ENCODE measurements at regions not wholly inside any gene's neighbourhood (a gene's known extent, or its start where the extent isn't known, plus 50 kb on each side); places are given as distances from the start of the nearest gene placed in this dataset.

DNA sequence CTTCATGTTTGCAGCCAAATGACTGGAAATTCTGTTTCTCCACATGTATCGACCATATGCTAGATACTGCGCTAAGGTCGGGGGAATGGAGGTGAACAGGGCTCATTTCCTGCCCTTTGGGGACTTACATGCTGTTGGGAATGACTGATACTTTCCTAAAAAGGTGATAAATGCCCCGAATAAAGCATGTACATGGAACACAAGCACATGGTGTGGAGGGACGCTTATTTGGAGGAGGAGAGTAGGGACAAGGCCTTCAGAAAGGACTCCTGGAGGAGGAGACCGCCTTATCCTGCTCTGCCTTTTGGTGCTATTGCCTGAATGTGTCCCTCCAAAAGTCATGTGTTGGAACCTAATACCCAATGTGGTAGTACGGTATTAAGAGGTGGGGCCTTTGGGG is 344.5 kb downstream of the PRL start:
- Mint-ChIP-seq H3K27ac (ENCODE audit: low read depth) (no peak overlapping the region), H3K9me3 (no peaks in the 10 kb centered on the region), H3K4me1 (no peaks in the 10 kb centered on the region), H3K27me3 (no peaks in the 10 kb centered on the region), H3K36me3 (ENCODE audit: insufficient read depth) (no peaks in the 10 kb centered on the region), H3K4me3 (no peak overlapping the region)
- no peak for ATAC-seq (replicated peaks; ENCODE audit: extremely low read depth, poor library complexity, severe bottlenecking)
- DNase-seq (ENCODE audit: low spot score in 2 of 2), result no peak

DNA sequence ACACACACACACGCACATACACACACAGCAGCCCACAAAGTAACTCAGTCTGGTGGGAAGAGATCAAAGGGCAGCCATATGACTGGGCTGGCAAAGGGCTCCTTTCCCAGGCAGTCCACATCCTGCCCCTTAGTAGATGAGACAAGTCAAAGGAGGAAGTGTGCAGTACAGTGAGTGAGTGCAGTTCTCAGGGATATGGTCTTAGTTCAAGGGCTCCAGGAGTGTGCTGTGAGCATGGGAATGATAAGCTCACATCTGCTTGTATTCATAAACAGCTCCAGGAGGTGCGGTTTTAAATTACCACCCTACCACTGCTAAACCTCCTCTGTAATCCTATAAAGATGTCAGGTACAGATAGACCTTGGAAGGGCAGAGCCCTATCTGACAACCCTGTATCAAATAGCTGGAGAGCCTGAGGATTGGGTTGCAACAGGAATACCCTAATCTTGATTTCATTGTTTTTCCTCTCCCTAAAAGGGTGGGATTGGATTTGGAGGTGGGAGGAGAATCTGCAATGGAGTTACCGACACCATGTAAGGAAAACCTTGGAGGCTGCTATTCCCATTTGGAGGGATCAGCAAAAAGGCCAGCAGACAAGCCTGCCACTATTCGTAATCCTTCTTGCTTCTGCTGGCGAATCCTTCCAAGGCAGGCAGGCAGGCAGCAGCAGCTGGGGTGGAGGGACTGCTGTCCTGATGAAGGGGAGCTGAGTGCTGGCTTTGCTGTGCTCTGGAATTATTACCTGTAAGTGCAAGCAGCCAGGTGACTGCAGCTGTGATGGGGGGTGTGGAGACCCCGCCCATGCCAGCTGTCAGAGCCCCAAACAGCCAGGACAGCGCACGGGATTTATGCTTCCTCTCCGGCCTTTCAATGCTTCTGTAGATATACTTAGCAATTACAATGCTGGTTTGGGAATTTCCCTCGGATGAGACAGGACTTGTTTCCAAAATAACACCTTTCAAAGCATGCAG is 342.7 kb downstream of the PRL start:
- Mint-ChIP-seq H3K4me3 (no peak overlapping the region), H3K9me3 (peaks cover 5% of the 10 kb centered on the region), H3K4me1 (no peaks in the 10 kb centered on the region), H3K27me3 (no peaks in the 10 kb centered on the region), H3K27ac (ENCODE audit: low read depth) (no peak overlapping the region), H3K36me3 (ENCODE audit: insufficient read depth) (no peaks in the 10 kb centered on the region)
- DNase-seq (ENCODE audit: low spot score in 2 of 2) (no peak), ATAC-seq (replicated peaks; ENCODE audit: extremely low read depth, poor library complexity, severe bottlenecking) (no peak)

DNA sequence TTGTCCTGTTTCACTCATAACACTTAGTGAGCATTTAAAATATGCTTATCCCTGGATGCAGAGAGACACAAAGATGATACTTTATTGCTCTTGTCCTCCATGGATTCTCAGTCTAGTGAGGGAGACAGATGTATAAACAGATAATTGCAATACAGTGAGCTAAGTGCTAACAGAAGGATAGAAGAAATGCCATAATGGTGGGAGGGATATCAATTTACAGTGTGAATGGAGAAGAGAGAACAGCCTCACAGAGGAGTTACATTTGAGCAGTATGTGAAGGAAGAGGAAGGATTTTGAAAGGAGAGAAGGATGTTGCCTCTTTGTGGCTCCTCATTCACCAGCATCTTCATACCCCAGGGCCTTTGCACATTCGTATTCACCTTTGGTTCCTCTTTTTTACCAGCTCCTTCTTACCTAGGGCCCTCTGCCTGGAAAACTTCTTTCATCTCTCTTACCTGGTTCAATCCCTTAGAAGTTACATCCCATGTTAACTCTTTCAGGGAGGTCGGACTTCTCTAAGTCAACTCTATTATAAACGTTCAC is 341.7 kb downstream of the PRL start:
- Mint-ChIP-seq H3K4me1 (no peaks in the 10 kb centered on the region), H3K9me3 (peaks cover 12% of the 10 kb centered on the region), H3K27ac (ENCODE audit: low read depth) (no peak overlapping the region), H3K4me3 (no peak overlapping the region), H3K36me3 (ENCODE audit: insufficient read depth) (no peaks in the 10 kb centered on the region), H3K27me3 (no peaks in the 10 kb centered on the region)
- ATAC-seq (replicated peaks; ENCODE audit: extremely low read depth, poor library complexity, severe bottlenecking), result no peak
- no peak for DNase-seq (ENCODE audit: low spot score in 2 of 2)

DNA sequence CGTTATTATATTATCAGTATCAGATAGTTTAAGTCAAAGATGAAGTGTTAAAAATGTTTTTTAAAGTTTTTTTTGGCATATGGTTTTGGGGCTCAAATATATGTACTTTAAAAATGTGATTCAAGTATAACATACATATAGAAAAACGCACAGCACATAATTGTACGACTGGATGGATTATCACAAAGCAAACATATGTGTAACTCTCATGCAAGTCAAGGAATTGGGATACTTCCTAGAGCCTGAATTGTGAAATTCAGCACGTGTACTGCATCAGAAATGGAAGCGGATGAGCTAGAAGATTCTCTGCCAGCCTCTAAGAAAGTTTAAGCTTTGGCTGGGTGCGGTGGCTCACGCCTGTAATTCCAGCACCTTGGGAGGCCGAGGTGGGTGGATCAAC is 340.9 kb downstream of the PRL start:
- Mint-ChIP-seq H3K4me3 (no peak overlapping the region), H3K4me1 (no peaks in the 10 kb centered on the region), H3K27ac (ENCODE audit: low read depth) (no peak overlapping the region), H3K27me3 (no peaks in the 10 kb centered on the region), H3K9me3 (peaks cover 12% of the 10 kb centered on the region), H3K36me3 (ENCODE audit: insufficient read depth) (no peaks in the 10 kb centered on the region)
- ATAC-seq (replicated peaks; ENCODE audit: extremely low read depth, poor library complexity, severe bottlenecking), result no peak
- DNase-seq (ENCODE audit: low spot score in 2 of 2), result no peak

DNA sequence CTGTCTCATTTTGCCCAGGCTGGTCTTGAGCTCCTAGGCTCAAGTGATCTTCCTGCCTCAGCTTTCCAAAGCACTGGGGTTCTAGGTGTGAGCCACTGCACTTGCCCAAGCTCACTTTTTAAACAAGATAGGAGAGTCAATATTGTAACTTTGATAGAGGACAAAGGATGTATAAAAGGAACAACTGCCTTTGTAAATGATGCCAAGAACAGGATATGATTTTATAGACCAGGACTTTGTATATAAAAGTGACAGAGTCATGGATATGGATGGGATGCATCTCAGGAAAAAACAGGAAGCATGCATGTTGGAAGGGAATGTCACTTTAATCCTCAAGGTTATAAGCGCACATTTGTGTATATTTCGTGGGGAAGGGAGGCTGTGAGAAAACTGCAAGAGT is 338.4 kb downstream of the PRL start:
- H3K4me1 Mint-ChIP-seq, result no peaks in the 10 kb centered on the region
- no peaks in the 10 kb centered on the region for H3K27me3 Mint-ChIP-seq
- ATAC-seq (replicated peaks; ENCODE audit: extremely low read depth, poor library complexity, severe bottlenecking) (no peak), DNase-seq (ENCODE audit: low spot score in 2 of 2) (no peak)
- no peaks in the 10 kb centered on the region for H3K36me3 Mint-ChIP-seq (ENCODE audit: insufficient read depth)
- peaks cover 12% of the 10 kb centered on the region for H3K9me3 Mint-ChIP-seq
- H3K27ac Mint-ChIP-seq (ENCODE audit: low read depth), result no peak overlapping the region
- no peak overlapping the region for H3K4me3 Mint-ChIP-seq

DNA sequence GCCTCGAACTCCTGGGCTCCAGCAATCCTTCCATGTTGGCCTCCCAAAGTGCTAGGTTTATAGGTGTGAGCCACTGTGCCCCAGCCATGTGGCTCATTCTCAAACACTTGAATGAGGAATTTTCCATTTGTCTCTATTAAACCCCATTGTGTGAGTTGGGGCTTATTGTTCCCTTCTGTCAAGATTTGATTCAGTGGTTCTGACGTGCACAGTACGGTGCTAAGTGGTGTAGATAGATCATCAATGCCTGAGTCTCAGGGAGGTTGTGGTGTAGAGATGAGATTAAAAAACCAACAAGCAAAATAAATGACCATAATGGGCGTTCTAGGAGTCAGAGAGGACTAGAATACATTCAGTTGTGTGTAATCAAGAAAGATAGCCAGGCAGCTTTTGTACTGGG is 335.6 kb downstream of the PRL start:
- no peak overlapping the region for H3K4me3 Mint-ChIP-seq
- no peak for ATAC-seq (replicated peaks; ENCODE audit: extremely low read depth, poor library complexity, severe bottlenecking)
- no peak overlapping the region for H3K27ac Mint-ChIP-seq (ENCODE audit: low read depth)
- H3K9me3 Mint-ChIP-seq, result peaks cover 12% of the 10 kb centered on the region
- H3K27me3 Mint-ChIP-seq, result no peaks in the 10 kb centered on the region
- H3K36me3 Mint-ChIP-seq (ENCODE audit: insufficient read depth), result no peaks in the 10 kb centered on the region
- DNase-seq (ENCODE audit: low spot score in 2 of 2), result no peak
- H3K4me1 Mint-ChIP-seq, result no peaks in the 10 kb centered on the region

DNA sequence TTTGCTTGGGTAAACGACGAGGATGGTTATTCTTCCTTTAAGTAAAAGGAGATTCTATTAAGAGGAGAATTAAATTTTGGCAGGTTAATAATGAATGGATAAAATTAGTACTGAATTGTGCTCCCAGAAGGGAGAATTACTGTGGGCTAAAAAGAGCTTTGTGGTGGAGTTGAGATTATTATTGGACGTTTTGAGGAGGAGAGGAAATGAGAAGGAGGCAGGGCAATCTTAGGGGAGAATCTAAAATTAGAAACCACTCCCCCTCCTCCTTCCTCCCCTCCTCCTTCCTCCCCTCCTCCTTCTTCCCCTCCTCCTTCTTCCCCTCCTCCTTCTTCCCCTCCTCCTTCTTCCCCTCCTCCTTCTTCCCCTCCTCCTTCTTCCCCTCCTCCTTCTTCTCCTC is 331.8 kb downstream of the PRL start:
- no peak for DNase-seq (ENCODE audit: low spot score in 2 of 2)
- H3K27me3 Mint-ChIP-seq, result no peaks in the 10 kb centered on the region
- no peaks in the 10 kb centered on the region for H3K9me3 Mint-ChIP-seq
- H3K36me3 Mint-ChIP-seq (ENCODE audit: insufficient read depth), result no peaks in the 10 kb centered on the region
- ATAC-seq (replicated peaks; ENCODE audit: extremely low read depth, poor library complexity, severe bottlenecking), result no peak
- no peak overlapping the region for H3K27ac Mint-ChIP-seq (ENCODE audit: low read depth)
- H3K4me3 Mint-ChIP-seq, result no peak overlapping the region
- no peaks in the 10 kb centered on the region for H3K4me1 Mint-ChIP-seq

DNA sequence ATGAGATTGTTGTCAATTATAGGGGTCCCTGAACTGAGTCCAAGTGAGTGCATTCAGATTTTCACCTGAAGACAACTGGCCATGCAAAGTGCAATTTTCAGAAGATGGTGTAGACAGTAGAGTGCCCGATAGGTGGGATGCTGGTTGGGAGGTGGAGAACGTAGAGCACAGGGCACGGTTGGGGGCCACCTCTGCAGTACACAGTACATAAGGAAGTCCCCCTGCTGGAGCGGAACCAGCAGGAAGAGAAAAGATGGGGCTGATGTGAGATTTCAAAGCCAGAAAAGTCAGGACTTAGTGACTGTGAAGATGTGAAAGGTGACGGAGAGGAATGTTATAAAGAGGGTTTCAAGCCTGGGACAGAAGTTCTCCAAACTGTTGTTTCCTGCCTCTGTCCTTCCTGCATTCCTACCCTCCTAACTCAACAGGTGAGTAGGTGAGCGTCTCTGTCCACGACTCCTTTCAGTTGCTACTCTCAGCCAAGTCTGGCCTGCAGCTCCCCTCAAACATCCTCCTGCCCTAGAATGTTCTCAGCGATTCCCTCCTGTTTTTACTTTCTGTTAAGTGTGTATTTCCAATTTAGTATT is 330.8 kb downstream of the PRL start:
- DNase-seq (ENCODE audit: low spot score in 2 of 2) (no peak), ATAC-seq (replicated peaks; ENCODE audit: extremely low read depth, poor library complexity, severe bottlenecking) (no peak)
- Mint-ChIP-seq H3K9me3 (no peaks in the 10 kb centered on the region), H3K27me3 (no peaks in the 10 kb centered on the region), H3K4me1 (no peaks in the 10 kb centered on the region), H3K27ac (ENCODE audit: low read depth) (no peak overlapping the region), H3K36me3 (ENCODE audit: insufficient read depth) (no peaks in the 10 kb centered on the region), H3K4me3 (no peak overlapping the region)

DNA sequence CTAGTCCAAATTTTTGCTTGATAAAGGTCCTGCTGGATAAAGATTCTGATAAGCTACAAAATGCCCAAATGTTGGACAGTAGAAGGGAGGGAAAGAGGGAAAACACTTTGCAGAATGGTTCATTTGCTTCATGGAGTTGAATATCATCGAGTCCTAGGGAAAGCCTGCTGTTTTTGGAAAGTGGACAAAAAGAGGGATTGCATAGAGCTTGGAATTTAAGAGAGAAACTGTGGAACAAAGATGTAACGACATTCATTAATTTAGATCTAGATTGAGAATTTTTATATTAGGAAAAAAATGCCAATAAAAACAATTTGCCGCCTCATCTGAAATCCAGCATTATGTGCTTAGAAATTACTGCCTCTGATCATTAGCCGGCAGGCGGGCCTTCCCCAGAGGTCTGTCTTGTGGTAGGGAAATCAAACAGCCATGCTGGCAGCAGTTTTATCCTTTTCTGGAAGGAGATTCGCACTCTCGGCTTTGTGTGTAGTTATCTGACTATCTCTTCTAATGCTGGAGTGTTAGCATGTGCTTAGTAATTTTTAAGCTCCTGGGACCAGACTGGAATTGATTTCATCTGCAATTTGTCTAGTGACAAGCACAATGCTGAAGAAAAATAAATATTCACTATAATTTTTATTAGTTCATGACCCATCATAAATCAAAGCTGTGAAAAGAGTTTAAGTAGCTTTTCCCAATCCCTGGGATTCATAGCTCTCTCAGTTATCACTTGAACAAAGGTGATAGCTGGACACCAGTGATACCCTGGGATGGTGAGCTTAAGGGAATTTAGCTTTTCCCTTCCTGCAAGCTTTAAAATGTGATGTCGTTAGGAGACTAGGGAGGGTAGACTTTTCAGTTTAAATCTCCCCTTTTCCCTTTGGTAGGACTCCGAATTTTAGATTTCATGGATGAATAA is 329.5 kb downstream of the PRL start:
- no peaks in the 10 kb centered on the region for H3K9me3 Mint-ChIP-seq
- no peaks in the 10 kb centered on the region for H3K36me3 Mint-ChIP-seq (ENCODE audit: insufficient read depth)
- no peaks in the 10 kb centered on the region for H3K4me1 Mint-ChIP-seq
- H3K4me3 Mint-ChIP-seq, result no peak overlapping the region
- ATAC-seq (replicated peaks; ENCODE audit: extremely low read depth, poor library complexity, severe bottlenecking) (no peak), DNase-seq (ENCODE audit: low spot score in 2 of 2) (no peak)
- no peak overlapping the region for H3K27ac Mint-ChIP-seq (ENCODE audit: low read depth)
- no peaks in the 10 kb centered on the region for H3K27me3 Mint-ChIP-seq

DNA sequence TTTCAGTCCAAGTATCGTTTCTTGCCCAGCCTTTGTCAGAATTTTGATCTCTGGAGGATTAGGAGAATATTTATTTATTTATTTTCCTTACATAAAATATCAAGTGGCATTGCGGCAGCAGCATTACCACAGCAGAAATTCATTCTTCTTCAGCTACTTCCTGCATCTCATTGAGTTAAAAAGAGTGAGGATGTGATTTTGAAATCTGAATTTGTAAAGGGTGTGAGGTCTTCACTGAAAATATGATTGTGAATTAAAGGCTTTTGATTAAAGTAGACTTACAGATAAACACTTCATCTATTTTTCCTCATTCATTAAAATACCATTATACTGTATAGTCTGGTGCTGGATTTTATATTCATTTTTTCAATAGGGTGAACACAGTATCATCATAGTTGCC is 328.4 kb downstream of the PRL start:
- no peak for ATAC-seq (replicated peaks; ENCODE audit: extremely low read depth, poor library complexity, severe bottlenecking)
- DNase-seq (ENCODE audit: low spot score in 2 of 2), result no peak
- H3K4me3 Mint-ChIP-seq, result no peak overlapping the region

DNA sequence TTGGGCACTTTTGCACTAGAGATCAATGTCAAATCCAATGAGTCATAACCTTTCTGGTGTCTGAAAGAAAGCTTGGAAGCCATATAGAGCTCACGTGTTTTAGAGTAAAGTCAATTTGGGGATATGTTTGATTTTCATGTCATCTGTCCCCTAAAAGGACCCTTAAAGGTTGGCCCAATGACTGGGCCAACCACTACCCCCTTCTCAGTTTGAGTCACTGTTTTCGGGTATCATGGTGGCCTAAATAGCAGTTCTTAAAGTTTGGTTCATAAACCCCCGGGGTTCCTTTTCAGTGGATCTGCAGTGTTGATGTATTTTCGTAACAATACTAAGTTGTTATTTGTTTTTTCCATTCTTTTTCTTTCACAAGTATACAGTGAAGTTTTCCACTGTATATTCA is 327.6 kb downstream of the PRL start:
- no peaks in the 10 kb centered on the region for H3K9me3 Mint-ChIP-seq
- H3K4me1 Mint-ChIP-seq, result no peaks in the 10 kb centered on the region
- H3K4me3 Mint-ChIP-seq, result no peak overlapping the region
- H3K27me3 Mint-ChIP-seq, result no peaks in the 10 kb centered on the region
- no peaks in the 10 kb centered on the region for H3K36me3 Mint-ChIP-seq (ENCODE audit: insufficient read depth)
- DNase-seq (ENCODE audit: low spot score in 2 of 2) (no peak), ATAC-seq (replicated peaks; ENCODE audit: extremely low read depth, poor library complexity, severe bottlenecking) (no peak)
- H3K27ac Mint-ChIP-seq (ENCODE audit: low read depth), result no peak overlapping the region

More for the DNA sequence above, 328.4 kb downstream of the PRL start:
- Mint-ChIP-seq H3K27ac (ENCODE audit: low read depth) (no peak overlapping the region), H3K27me3 (no peaks in the 10 kb centered on the region), H3K9me3 (no peaks in the 10 kb centered on the region), H3K4me1 (no peaks in the 10 kb centered on the region), H3K36me3 (ENCODE audit: insufficient read depth) (no peaks in the 10 kb centered on the region)

DNA sequence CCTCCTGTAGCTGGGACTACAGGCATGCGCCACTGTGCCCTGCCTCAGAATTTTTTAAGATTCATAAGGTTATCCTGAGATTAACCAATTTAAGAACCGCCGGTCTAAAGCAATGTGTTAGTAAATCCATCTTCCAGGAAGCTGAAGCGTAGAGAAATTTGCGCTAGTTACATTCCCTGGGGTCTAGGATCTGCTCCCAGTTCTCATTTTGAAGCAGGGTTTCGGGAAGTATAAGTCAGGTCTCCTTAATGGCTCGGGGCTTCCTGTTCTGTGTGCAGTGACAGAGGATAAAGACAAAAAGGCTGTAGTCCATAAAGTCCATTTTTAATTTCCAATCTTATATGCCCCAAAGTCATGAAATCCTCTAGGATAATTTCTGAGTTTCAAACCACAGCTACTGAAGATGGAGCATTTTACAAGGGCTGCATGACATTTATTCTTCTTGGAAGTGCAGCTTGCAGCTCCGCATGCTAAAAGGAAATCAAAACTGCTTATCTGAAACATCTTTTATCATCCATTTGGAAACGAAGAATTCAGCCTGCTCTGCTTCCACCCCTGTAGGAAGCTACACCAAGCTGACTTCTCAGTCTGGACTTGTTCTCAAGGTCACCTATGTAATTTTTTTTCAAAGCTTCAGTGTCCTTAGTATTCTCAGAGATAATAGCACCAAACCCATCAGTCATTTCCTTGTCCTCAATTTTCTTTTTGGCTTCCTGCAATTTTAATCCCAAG is 326.1 kb downstream of the PRL start:
- Mint-ChIP-seq H3K4me3 (no peak overlapping the region), H3K4me1 (no peaks in the 10 kb centered on the region), H3K36me3 (ENCODE audit: insufficient read depth) (no peaks in the 10 kb centered on the region), H3K27ac (ENCODE audit: low read depth) (no peak overlapping the region), H3K9me3 (no peaks in the 10 kb centered on the region), H3K27me3 (no peaks in the 10 kb centered on the region)
- ATAC-seq (replicated peaks; ENCODE audit: extremely low read depth, poor library complexity, severe bottlenecking), result no peak
- no peak for DNase-seq (ENCODE audit: low spot score in 2 of 2)
